ENCODE measurements at regions not wholly inside any gene's neighbourhood (a gene's known extent, or its start where the extent isn't known, plus 50 kb on each side); places are given as distances from the start of the nearest gene placed in this dataset.
"Not testable (repeated sequence)": the region's sequence is repeated elsewhere in the genome, so short reads cannot be mapped to it uniquely, and the experiment has no call there.

- not testable (repeated sequence) for DNase-seq (ENCODE audit: low read depth in 4 of 4, low spot score in 1 of 4)
These were observed 262.5 kb downstream of the SMARCA2 start for GRCh38 chr9:2277644-2278043.

DNA sequence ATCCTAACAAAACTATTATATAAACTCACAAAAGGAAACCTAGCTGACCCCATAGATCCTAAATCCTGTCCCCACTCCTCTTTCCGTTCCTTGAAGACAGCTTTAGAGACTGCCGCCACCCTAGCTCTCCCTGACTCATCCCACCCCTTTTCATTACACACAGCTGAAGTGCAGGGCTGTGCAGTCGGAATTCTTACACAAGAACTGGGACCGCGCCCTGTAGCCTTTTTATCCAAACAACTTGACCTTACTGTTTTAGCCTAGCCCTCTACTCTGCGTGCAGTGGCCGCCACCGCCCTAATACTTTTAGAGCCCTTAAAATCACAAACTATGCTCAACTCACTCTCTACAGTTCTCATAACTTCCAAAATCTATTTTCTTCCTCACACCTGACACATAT, 264.0 kb downstream of the SMARCA2 start:
- DNase-seq (ENCODE audit: low read depth in 4 of 4, low spot score in 1 of 4), result not testable (repeated sequence)

GRCh38 chr9:2281031-2281802, 266.1 kb downstream of the SMARCA2 start:
- no peak for DNase-seq (ENCODE audit: low read depth in 4 of 4, low spot score in 1 of 4)

- DNase-seq (ENCODE audit: low read depth in 4 of 4, low spot score in 1 of 4), result no peak
These were observed 266.6 kb downstream of the SMARCA2 start for GRCh38 chr9:2281803-2282185.

GRCh38 chr9:2284770-2285169, 269.6 kb downstream of the SMARCA2 start:
- no peak for DNase-seq (ENCODE audit: low read depth in 4 of 4, low spot score in 1 of 4)

GRCh38 chr9:2285416-2286332, 270.5 kb downstream of the SMARCA2 start:
- no peak for DNase-seq (ENCODE audit: low read depth in 4 of 4, low spot score in 1 of 4)

GRCh38 chr9:2286333-2286705, 271.2 kb downstream of the SMARCA2 start:
- DNase-seq (ENCODE audit: low read depth in 4 of 4, low spot score in 1 of 4), result no peak

GRCh38 chr9:2286825-2287455, 271.8 kb downstream of the SMARCA2 start:
- no peak for DNase-seq (ENCODE audit: low read depth in 4 of 4, low spot score in 1 of 4)

DNA sequence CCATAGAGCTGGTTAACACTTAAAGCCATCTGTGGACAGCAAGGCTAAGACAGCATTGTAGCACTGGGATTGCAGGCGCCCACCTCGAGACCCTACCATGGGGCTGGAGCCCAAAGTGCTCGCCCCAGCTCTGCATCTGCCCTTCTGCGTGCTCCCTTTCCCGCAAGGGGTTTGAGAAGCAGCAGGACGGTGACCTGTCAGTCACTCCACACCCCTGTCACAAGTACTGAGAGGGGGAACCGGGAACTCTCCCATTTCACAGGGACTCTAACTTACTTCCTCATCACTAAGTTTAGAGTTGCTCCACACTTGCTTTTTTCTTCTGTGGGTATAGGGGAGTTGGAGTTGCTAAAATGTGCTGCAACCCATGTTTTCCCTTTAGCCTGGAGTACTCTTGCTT, 273.2 kb downstream of the SMARCA2 start:
- DNase-seq (ENCODE audit: low read depth in 4 of 4, low spot score in 1 of 4), result no peak

GRCh38 chr9:2289263-2289662, 274.1 kb downstream of the SMARCA2 start:
- no peak for DNase-seq (ENCODE audit: low read depth in 4 of 4, low spot score in 1 of 4)

DNA sequence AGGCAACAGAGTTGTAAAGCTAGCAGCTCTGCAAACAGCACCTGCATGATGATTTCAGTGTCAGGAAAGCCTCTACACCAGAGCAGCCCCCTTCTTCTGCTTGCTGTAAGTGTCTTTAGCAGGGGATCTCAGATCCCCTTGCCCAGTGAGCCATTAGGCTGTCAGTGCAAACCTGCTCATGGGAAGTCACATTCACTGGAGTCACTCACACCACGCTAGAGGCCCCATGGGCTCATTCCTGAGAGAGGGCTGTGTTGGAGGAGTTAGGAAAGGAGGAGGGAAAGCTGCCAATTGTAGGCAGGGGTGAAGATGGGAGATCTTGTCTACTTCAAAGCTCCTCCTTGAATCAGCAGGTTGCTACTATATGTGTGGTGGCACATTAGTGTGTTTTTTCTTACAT, 275.2 kb downstream of the SMARCA2 start:
- DNase-seq (ENCODE audit: low read depth in 4 of 4, low spot score in 1 of 4), result no peak

GRCh38 chr9:2291980-2292704, 277.0 kb downstream of the SMARCA2 start:
- DNase-seq (ENCODE audit: low read depth in 4 of 4, low spot score in 1 of 4), result no peak

- DNase-seq (ENCODE audit: low read depth in 4 of 4, low spot score in 1 of 4), result no peak
These were observed 277.6 kb downstream of the SMARCA2 start for GRCh38 chr9:2292733-2293132.

- no peak for DNase-seq (ENCODE audit: low read depth in 4 of 4, low spot score in 1 of 4)
These were observed 282.6 kb downstream of the SMARCA2 start for GRCh38 chr9:2297771-2298170.

- DNase-seq (ENCODE audit: low read depth in 4 of 4, low spot score in 1 of 4), result no peak
These were observed 283.1 kb downstream of the SMARCA2 start for GRCh38 chr9:2298217-2298616.

- DNase-seq (ENCODE audit: low read depth in 4 of 4, low spot score in 1 of 4), result no peak
These were observed 284.2 kb downstream of the SMARCA2 start for GRCh38 chr9:2299156-2299842.

GRCh38 chr9:2299843-2300205, 284.7 kb downstream of the SMARCA2 start:
- no peak for DNase-seq (ENCODE audit: low read depth in 4 of 4, low spot score in 1 of 4)

DNA sequence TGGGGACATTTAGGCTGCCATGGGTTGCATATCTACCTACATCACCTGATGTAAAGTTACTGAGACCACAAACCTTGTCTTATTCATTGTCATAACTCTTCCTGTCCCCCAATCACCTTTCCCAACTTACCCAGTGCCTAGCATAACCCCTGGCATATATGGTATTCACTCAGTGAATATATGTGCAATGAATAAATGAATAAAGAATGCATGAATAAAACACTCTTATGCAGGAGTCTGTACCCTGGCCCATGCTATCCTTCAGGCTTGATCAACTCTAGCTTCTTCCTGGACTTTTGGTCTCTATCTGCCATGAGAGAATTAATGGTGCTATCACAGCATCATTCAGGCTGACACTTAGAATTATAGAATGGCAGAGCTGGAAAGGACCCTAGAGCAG, 285.2 kb downstream of the SMARCA2 start:
- DNase-seq (ENCODE audit: low read depth in 4 of 4, low spot score in 1 of 4), result no peak

GRCh38 chr9:2302606-2303005, 287.5 kb downstream of the SMARCA2 start:
- DNase-seq (ENCODE audit: low read depth in 4 of 4, low spot score in 1 of 4), result no peak

DNA sequence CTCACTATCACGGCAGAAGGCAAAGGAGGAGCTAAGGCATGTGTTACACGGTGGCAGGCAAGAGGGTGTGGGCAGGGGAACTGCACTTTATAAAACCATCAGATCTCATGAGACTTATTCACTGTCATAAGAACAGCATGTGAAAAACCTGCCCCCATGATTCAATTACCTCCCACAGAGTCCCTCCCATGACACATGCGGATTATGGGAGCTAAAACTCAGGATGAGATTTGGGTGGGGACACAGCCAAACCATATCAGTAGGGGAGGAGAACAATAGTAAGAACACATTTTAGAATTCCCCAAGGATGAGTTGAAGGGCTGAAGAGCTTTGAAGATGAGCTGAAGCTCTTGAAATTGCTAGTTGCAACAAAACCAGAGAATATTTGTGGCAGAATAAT, 287.9 kb downstream of the SMARCA2 start:
- no peak for DNase-seq (ENCODE audit: low read depth in 4 of 4, low spot score in 1 of 4)

DNA sequence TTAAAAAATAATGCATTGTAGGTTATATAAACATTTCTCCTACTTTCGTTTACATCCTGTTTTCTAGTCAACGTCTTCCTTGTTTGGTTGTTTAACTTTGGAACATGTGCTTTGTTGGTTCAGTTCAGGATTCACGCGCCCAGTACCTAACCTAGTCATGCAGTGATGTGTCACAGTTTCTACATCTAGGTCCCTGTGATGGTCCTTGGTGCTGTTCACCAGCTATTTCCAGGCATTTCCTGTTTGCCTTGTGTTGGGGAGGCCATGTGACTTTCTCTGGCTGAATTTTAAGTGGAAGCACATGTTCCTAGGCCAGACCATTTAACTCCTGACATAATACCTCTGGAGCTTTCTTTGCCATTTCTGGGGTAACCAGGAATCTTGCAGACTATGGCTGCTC, 292.3 kb downstream of the SMARCA2 start:
- DNase-seq (ENCODE audit: low read depth in 4 of 4, low spot score in 1 of 4), result no peak
